ENCODE measurements at regions not wholly inside any gene's neighbourhood (a gene's known extent, or its start where the extent isn't known, plus 50 kb on each side); places are given as distances from the start of the nearest gene placed in this dataset.

GRCh38 chrX:39165773-39166172 lies 364.5 kb downstream of the MID1IP1 start:
- no peak overlapping the region for H3K4me3 ChIP-seq (ENCODE audit: control insufficient read depth in 2 of 3, extremely low read depth in 1 of 3, insufficient read depth in 2 of 3, low read depth in 1 of 3, low read length in 3 of 3)
- no peak overlapping the region for H3K4me2 ChIP-seq (ENCODE audit: control insufficient read depth, extremely low read depth, insufficient read depth, low read depth, low read length)
- DNase-seq (ENCODE audit: low read depth, low spot score), result no peak
- FAIRE-seq, result no peak
- H3K36me3 ChIP-seq (ENCODE audit: control insufficient read depth in 2 of 2, extremely low read depth in 1 of 2, insufficient read depth in 2 of 2, low read length in 2 of 2), result no peaks in the 10 kb centered on the region
- no peak overlapping the region for H3K27ac ChIP-seq (ENCODE audit: control insufficient read depth, insufficient read depth, low read length)
- H3K9me1 ChIP-seq (ENCODE audit: control insufficient read depth, extremely low read depth, insufficient read depth, low read length), result no peaks in the 10 kb centered on the region
- H3K9me3 ChIP-seq (ENCODE audit: control insufficient read depth, low read depth, low read length), result no peaks in the 10 kb centered on the region
- TF ChIP-seq CTCF (optimal IDR thresholded peaks at IDR 0.05 in 1 of 3, IDR thresholded peaks at IDR 0.05 in 1 of 3, conservative IDR thresholded peaks at IDR 0.05 in 1 of 3; ENCODE audit: extremely low read depth in 1 of 3, insufficient read depth in 2 of 3, low read length in 3 of 3) (no peak), EZH2 (IDR thresholded peaks at IDR 0.05; ENCODE audit: low read length) (no peak)
- H3K27me3 ChIP-seq (ENCODE audit: control insufficient read depth, extremely low read depth, insufficient read depth, low read length), result peaks cover 25% of the 10 kb centered on the region
- no peaks in the 10 kb centered on the region for H3K4me1 ChIP-seq (ENCODE audit: control insufficient read depth, extremely low read depth, insufficient read depth, low read length)
- no peak overlapping the region for H2AFZ ChIP-seq (ENCODE audit: control insufficient read depth, low read length)
- no peaks in the 10 kb centered on the region for H4K20me1 ChIP-seq (ENCODE audit: control insufficient read depth, extremely low read depth, insufficient read depth, low read length)
- H3K9ac ChIP-seq (ENCODE audit: control insufficient read depth, extremely low read depth, insufficient read depth, low read length), result no peak overlapping the region
- dilution Hi-C loops (cut with MboI; ENCODE audit: extremely low pct_ligation_motif_present, low sequenced_read_pairs), result no loop called here
- H3K79me2 ChIP-seq (ENCODE audit: control insufficient read depth, insufficient read depth, low read length), result no peaks in the 10 kb centered on the region

GRCh38 chrX:39167791-39168190 lies 366.5 kb downstream of the MID1IP1 start:
- DNase-seq (ENCODE audit: low read depth, low spot score), result no peak
- TF ChIP-seq CTCF (optimal IDR thresholded peaks at IDR 0.05 in 1 of 3, IDR thresholded peaks at IDR 0.05 in 1 of 3, conservative IDR thresholded peaks at IDR 0.05 in 1 of 3; ENCODE audit: extremely low read depth in 1 of 3, insufficient read depth in 2 of 3, low read length in 3 of 3) (no peak), EZH2 (IDR thresholded peaks at IDR 0.05; ENCODE audit: low read length) (no peak)
- dilution Hi-C loops (cut with MboI; ENCODE audit: extremely low pct_ligation_motif_present, low sequenced_read_pairs), result no loop called here
- Histone ChIP-seq H3K9me3 (ENCODE audit: control insufficient read depth, low read depth, low read length) (no peaks in the 10 kb centered on the region), H3K4me3 (ENCODE audit: control insufficient read depth in 2 of 3, extremely low read depth in 1 of 3, insufficient read depth in 2 of 3, low read depth in 1 of 3, low read length in 3 of 3) (no peak overlapping the region), H3K4me2 (ENCODE audit: control insufficient read depth, extremely low read depth, insufficient read depth, low read depth, low read length) (no peak overlapping the region), H3K79me2 (ENCODE audit: control insufficient read depth, insufficient read depth, low read length) (no peaks in the 10 kb centered on the region), H2AFZ (ENCODE audit: control insufficient read depth, low read length) (no peak overlapping the region), H3K9ac (ENCODE audit: control insufficient read depth, extremely low read depth, insufficient read depth, low read length) (no peak overlapping the region), H3K36me3 (ENCODE audit: control insufficient read depth in 2 of 2, extremely low read depth in 1 of 2, insufficient read depth in 2 of 2, low read length in 2 of 2) (no peaks in the 10 kb centered on the region), H4K20me1 (ENCODE audit: control insufficient read depth, extremely low read depth, insufficient read depth, low read length) (no peaks in the 10 kb centered on the region), H3K9me1 (ENCODE audit: control insufficient read depth, extremely low read depth, insufficient read depth, low read length) (no peaks in the 10 kb centered on the region), H3K27ac (ENCODE audit: control insufficient read depth, insufficient read depth, low read length) (no peak overlapping the region), H3K4me1 (ENCODE audit: control insufficient read depth, extremely low read depth, insufficient read depth, low read length) (no peaks in the 10 kb centered on the region), H3K27me3 (ENCODE audit: control insufficient read depth, extremely low read depth, insufficient read depth, low read length) (peaks cover 7% of the 10 kb centered on the region)
- FAIRE-seq, result no peak

All from keratinocyte (primary cell).